Erythroblast (primary cell): ENCODE measurements at regions not wholly inside any gene's neighbourhood (a gene's known extent, or its start where the extent isn't known, plus 50 kb on each side); places are given as distances from the start of the nearest gene placed in this dataset.

Experiments
- GATA1 ChIP-seq: IDR thresholded peaks from 2 replicates; pipeline ENCODE4 v1.6.1; 2011; ENCODE audit warnings: low read depth, mild to moderate bottlenecking, control low read depth, low read length, moderate library complexity
- POLR2A ChIP-seq: IDR thresholded peaks from 2 replicates; pipeline ENCODE4 v1.6.1; 2011; ENCODE audit warnings: mild to moderate bottlenecking, low read length

- TF ChIP-seq POLR2A (no peak), GATA1 (no peak)
Observed at GRCh38 chr9:109558718-109559151, 60.6 kb upstream of the PTPN3 start.
